Natural killer cell treated with Interleukin-12 subunit alpha and Interleukin-12 subunit beta and Interleukin-15 and Interleukin-18, amount 100 ng/mL, for 72 hours (primary cell): ENCODE measurements at regions not wholly inside any gene's neighbourhood (a gene's known extent, or its start where the extent isn't known, plus 50 kb on each side); places are given as distances from the start of the nearest gene placed in this dataset.
A peak's percentile ranks its signal among the peaks of the same experiment; 100 is the strongest.
"Not testable (repeated sequence)": the region's sequence is repeated elsewhere in the genome, so short reads cannot be mapped to it uniquely, and the experiment has no call there.

ENCODE experiments used
- ATAC-seq, 2 donors: fragments of 150-1000 bp; cut with Tn5 transposase in 1 of 2; sonication (Bioruptor Pico), chemical (Tn5 transposase) in 1 of 2; 2 replicates each; pipeline ENCODE4 v1.10.0; 2021
- DNase-seq: peaks from one replicate; pipeline ENCODE4 v3.0.0; 2022; ENCODE audit warnings: low spot score
- H3K27ac Mint-ChIP-seq, 2 donors: 1 replicate in 1 of 2; 2 replicates in 1 of 2; pipeline ENCODE4 v1.8.0; 2022; ENCODE audit warnings: mixed read lengths in 2 of 2, mild to moderate bottlenecking in 1 of 2, moderate library complexity in 1 of 2
- H3K27me3 Mint-ChIP-seq, 2 donors: 1 replicate in 1 of 2; 2 replicates in 1 of 2; pipeline ENCODE4 v1.8.0; 2022; ENCODE audit warnings: mixed read lengths in 2 of 2
- H3K36me3 Mint-ChIP-seq: one replicate; pipeline ENCODE4 v1.8.0; 2022; ENCODE audit warnings: mixed read lengths
- H3K4me1 Mint-ChIP-seq, 2 donors: 1 replicate in 1 of 2; 2 replicates in 1 of 2; pipeline ENCODE4 v1.8.0; 2022; ENCODE audit warnings: low read depth in 2 of 2, mixed read lengths in 2 of 2, mild to moderate bottlenecking in 1 of 2
- H3K4me3 Mint-ChIP-seq: one replicate; pipeline ENCODE4 v1.8.0; 2022; ENCODE audit warnings: mixed read lengths
- H3K9me3 Mint-ChIP-seq: 2 replicates; pipeline ENCODE4 v1.8.0; 2022; ENCODE audit warnings: mixed read lengths

DNA sequence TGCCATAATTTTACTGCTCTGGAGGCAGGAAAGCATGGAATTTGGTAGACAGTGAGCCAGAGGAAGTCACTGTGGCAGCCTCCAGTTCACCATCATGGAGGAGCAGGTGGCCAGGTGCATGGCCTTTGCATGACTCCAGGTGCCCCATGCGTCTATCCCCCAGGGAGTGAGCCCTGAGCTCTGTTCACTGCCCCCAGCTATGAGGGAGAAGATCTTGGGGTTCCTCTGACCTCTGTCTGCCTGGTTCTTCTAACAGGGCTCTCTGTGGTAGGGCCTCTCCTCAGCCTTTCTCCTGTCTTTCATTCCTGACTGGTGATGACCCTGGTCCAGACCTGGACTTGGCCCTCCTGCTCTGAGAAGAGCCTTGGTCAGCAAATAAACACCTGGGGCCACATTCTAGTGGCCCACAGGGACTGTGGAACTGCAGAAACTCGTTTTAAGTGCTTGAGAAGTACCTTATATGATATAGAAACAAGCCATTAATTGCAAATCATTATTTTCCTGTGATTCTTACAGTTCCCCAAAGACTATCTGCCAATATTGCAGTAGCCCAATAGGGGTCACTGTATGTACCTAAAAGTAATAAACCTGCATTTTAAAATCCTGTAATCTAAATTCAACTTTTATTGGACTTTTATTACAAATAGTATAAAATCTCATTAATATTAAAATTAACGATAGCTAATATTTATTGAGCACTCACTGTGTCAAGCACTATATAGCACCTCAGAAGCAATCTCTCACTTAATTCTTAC lies 120.0 kb upstream of the SYT13 start:
- H3K4me3 Mint-ChIP-seq: no peak overlapping the region
- DNase-seq: no peak
- no peaks in the 10 kb centered on the region for H3K36me3 Mint-ChIP-seq
- no peaks in the 10 kb centered on the region for H3K9me3 Mint-ChIP-seq
- H3K27ac Mint-ChIP-seq: no peak overlapping the region
- no peak for ATAC-seq
- H3K27me3 Mint-ChIP-seq: peaks cover 29 to 40% of the 10 kb centered on the region in 2 donors
- H3K4me1 Mint-ChIP-seq: no peaks in the 10 kb centered on the region

DNA sequence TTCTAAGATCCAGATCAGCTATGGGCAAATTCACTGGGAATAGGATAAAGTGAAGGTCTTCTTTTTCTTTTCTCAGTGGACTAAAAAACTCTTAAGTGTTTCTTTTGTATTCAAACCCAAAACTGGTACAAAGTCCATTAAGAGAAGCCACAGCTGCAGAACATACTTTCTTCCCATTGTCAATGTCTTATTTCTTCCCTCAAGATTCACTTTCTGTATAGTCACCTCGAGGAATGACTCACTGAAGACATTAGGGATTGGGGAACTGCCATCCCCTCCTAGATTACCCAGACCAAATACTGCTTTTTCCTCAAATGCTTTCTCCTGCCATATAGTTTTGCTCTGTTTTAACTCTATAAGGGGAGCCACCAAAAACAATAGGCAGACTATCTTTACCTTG lies 117.4 kb upstream of the SYT13 start:
- H3K36me3 Mint-ChIP-seq, H3K4me1 Mint-ChIP-seq, H3K9me3 Mint-ChIP-seq, ATAC-seq, H3K27ac Mint-ChIP-seq, H3K4me3 Mint-ChIP-seq, DNase-seq: not testable (repeated sequence)
- peaks cover 26 to 39% of the 10 kb centered on the region in 2 donors for H3K27me3 Mint-ChIP-seq

DNA sequence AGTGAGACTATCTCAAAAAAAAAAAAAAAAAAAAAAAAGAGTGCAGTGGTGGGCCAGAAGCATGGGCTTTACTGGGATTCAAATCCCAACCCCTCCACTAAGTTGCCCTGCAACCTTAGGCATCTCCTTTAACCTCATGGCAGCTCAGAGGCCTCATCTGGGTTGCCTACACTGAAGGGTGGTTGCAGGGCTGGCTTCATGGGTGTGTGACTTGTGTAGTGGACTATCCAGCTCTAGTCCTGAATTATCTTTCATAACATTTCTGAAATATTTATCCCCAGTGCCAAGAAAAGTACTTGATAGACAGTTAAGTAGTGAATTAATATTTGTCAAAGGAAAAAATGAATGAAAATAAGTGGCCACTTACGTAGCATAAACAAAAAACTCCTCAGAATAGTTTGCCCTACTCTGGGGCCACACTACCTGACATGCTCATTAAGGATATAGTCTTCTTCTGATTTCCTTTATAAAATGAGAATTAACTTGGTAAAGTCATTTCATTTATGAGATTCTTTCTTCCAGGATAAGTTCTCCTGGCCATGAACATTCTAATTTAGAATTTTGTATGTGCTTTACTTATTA lies 116.0 kb upstream of the SYT13 start:
- H3K9me3 Mint-ChIP-seq: no peaks in the 10 kb centered on the region
- no peak for ATAC-seq
- H3K27me3 Mint-ChIP-seq: peaks cover 20 to 29% of the 10 kb centered on the region in 2 donors
- no peaks in the 10 kb centered on the region for H3K4me1 Mint-ChIP-seq
- H3K36me3 Mint-ChIP-seq: no peaks in the 10 kb centered on the region
- DNase-seq: no peak
- H3K27ac Mint-ChIP-seq: no peak overlapping the region
- no peak overlapping the region for H3K4me3 Mint-ChIP-seq

DNA sequence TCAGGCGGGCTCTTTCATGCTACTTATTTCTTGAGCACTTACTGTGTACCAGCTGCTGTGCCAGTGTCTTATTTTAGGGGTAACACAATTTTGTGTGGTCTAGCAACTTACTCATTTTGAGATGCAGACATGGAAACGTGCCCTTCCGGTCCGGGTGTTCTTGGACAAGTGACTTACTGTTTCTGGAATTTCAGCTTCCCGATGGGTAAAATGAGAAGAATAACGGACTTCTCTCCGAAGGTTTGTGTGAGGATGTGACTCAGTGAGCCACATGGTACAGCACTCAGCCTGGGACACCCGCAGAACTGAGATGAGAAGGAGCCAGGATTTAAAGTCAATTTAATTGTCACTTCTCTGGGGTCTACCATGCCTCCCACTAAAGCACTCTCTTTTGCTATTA lies 114.5 kb upstream of the SYT13 start:
- Mint-ChIP-seq H3K27ac (no peak overlapping the region), H3K9me3 (no peaks in the 10 kb centered on the region), H3K36me3 (no peaks in the 10 kb centered on the region), H3K4me1 (no peaks in the 10 kb centered on the region), H3K4me3 (no peak overlapping the region), H3K27me3 (peaks cover 20 to 35% of the 10 kb centered on the region in 2 donors)
- DNase-seq (no peak), ATAC-seq (no peak)

DNA sequence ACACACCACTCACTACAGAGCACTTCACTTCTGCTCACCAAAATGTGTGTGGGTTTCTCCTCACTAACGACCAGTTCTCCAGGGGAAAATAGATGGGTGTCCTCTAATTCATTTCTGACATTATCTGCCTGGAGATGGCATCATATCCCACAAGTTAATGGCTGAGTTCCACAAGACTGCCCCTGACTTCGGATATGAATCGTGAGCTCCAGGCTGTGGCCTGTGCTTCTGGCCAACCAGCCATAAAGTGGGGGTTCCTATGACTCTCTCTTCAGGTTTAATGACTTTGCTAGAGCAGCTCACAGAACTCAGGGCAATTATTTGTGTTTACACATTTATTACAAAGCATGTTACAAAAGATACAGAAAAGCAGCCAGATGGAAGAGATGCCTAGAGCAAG lies 113.0 kb upstream of the SYT13 start:
- ATAC-seq: no peak
- no peaks in the 10 kb centered on the region for H3K9me3 Mint-ChIP-seq

DNA sequence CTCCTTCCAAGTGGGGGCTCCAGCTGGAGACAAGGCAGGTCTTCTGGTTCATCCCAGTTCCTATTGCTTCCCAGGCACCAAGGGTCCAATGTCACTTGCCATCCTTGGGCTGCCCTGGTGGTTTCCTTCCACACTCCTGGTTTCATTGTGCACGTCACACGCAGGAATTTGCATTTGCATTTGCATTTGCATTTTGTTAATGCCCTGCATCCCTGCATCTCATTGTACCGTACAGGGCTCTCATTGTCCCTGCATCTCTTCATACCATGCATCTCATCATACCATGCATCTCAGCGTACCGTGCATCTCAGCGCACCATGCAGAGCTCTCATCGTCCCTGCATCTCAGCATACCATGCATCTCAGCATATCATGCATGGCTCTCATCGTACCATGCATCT lies 112.2 kb upstream of the SYT13 start:
- Mint-ChIP-seq H3K9me3 (no peaks in the 10 kb centered on the region), H3K27me3 (peaks cover 18 to 23% of the 10 kb centered on the region in 2 donors), H3K36me3 (no peaks in the 10 kb centered on the region), H3K4me1 (no peaks in the 10 kb centered on the region), H3K4me3 (no peak overlapping the region), H3K27ac (no peak overlapping the region)
- ATAC-seq (no peak), DNase-seq (no peak)

More for the DNA sequence above, 113.0 kb upstream of the SYT13 start:
- no peak for DNase-seq
- no peaks in the 10 kb centered on the region for H3K36me3 Mint-ChIP-seq
- H3K4me3 Mint-ChIP-seq: no peak overlapping the region
- no peak overlapping the region for H3K27ac Mint-ChIP-seq
- H3K4me1 Mint-ChIP-seq: no peaks in the 10 kb centered on the region
- peaks cover 19 to 23% of the 10 kb centered on the region in 2 donors for H3K27me3 Mint-ChIP-seq

DNA sequence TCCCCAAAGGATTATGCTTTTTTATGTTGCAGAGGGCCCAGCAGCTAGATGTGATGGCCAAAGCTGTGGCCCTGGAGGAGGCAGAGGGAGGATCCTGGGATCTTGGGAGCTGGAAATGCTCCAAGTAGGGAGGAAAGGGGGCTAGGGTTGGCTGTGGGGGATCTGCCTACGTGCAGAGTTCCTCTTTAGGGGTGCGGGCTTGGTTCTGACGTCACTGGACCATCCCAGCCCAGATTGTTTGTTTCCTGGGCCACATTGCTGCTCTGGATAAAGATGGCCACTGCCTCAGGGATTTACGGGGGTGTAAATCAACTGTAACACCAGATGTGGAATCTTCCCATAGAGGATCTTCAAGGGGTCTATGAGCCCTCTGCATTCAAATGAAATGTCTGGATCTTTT lies 110.3 kb upstream of the SYT13 start:
- Mint-ChIP-seq H3K27ac (no peak overlapping the region), H3K4me3 (no peak overlapping the region), H3K9me3 (no peaks in the 10 kb centered on the region), H3K27me3 (peaks cover 18 to 23% of the 10 kb centered on the region in 2 donors), H3K4me1 (no peaks in the 10 kb centered on the region), H3K36me3 (no peaks in the 10 kb centered on the region)
- ATAC-seq (no peak), DNase-seq (no peak)

DNA sequence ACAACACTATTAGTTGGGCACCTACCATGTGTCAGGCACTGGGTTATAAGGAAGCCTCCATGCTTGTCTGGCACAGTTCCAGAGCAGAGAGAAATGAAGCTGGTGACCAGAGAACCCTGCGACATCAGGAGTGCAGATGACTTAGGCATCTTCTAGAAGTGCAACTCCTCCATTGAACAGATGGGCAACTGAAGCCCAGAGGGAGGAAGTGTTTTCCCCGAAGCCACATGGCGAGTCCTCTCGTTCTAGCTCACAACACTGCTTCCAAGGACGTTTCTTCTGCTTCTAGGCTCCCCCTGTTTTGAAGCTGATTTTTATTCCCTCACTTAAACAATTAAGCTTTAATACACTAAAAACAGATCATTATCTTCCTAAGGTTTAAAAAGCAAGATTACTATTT lies 109.8 kb upstream of the SYT13 start:
- H3K9me3 Mint-ChIP-seq: no peaks in the 10 kb centered on the region
- H3K4me3 Mint-ChIP-seq: no peak overlapping the region
- no peak overlapping the region for H3K27ac Mint-ChIP-seq
- no peaks in the 10 kb centered on the region for H3K4me1 Mint-ChIP-seq
- no peak for ATAC-seq
- no peaks in the 10 kb centered on the region for H3K36me3 Mint-ChIP-seq
- DNase-seq: no peak
- H3K27me3 Mint-ChIP-seq: peaks cover 18 to 23% of the 10 kb centered on the region in 2 donors

DNA sequence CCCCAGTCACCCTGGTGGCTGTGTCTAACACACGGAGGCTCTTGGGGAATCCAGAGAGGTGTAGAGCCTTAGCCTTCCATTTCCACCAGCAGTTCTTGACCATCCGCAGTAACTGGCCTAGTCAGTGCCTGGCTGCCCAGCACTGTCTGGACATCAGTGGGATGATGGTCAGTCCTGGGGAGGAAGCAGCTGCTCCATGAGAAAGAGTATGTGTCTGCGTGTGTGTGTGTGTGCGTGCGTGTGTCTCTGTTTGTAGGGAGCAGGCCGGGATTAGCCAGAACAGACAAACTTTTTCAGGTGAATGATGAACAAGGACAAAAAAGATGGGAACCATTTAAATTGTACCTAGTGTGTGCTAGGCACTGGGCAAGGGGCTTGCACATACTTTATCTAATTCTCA lies 109.3 kb upstream of the SYT13 start:
- Mint-ChIP-seq H3K27ac (no peak overlapping the region), H3K27me3 (peaks cover 18 to 23% of the 10 kb centered on the region in 2 donors), H3K9me3 (no peaks in the 10 kb centered on the region), H3K4me1 (no peaks in the 10 kb centered on the region), H3K36me3 (no peaks in the 10 kb centered on the region), H3K4me3 (no peak overlapping the region)
- ATAC-seq (no peak), DNase-seq (no peak)

DNA sequence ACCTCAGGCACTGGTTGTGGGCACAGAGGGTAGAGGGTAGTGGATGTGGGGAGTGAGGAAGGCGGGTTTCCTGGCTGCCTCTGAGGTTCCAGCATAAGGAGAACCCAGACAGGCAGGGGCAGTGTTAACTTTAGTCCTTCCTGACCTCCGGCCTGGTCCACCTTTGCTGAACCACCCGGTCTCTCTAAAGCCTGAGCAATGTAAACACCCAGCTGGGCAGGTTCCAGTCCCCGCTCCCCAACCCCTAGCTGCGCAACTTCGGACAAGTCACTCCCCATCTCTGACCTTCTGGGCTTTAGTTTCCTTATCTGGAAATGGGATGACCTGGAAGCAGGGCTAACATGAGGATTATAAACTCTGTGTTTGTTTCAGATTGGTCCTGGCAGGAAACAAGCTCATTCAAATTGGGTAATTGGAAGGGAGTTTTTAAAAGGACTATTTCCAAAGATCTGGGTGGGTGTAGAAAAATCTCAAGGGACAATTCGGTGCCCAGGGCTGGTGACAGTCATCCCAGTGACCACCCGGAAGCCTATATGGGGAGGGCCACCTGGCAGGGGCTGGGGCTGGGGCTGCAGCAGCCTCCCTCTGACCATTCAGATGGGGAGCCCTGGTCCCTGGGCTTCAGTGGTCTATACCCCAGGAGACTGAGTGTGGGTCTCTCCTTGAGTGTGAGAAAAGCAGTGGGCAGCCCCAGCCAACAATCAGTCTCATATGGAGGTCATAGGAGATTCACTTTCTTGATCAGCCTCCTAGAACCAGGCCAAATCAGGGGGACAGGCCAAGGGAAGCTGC lies 108.3 kb upstream of the SYT13 start:
- H3K27ac Mint-ChIP-seq: no peak overlapping the region
- peaks cover 16 to 21% of the 10 kb centered on the region in 2 donors for H3K27me3 Mint-ChIP-seq
- no peak overlapping the region for H3K4me3 Mint-ChIP-seq
- H3K36me3 Mint-ChIP-seq: no peaks in the 10 kb centered on the region
- no peaks in the 10 kb centered on the region for H3K4me1 Mint-ChIP-seq
- no peaks in the 10 kb centered on the region for H3K9me3 Mint-ChIP-seq
- peak in 1 of 2 donors; percentile 21 for ATAC-seq
- no peak for DNase-seq

DNA sequence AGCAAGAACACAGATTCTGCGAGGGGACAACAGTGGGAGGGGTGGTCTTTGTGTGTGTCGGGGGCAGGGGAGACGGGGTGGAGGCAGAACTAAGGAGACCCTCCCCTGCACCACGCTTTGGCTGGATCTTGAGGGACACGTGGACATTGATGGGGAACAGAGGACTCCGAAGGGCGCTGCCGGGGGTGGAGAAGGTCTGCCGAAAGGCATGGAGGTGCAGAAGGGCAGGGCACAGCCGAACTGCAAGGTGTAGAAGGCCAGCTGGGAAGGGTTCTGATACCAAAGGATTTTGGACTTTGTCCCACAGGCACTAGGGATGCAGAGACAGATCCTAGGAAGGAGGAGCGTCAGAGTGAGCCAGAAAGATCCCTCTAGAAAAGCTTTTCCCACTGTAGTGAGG lies 107.7 kb upstream of the SYT13 start:
- no peak overlapping the region for H3K27ac Mint-ChIP-seq
- no peaks in the 10 kb centered on the region for H3K4me1 Mint-ChIP-seq
- H3K27me3 Mint-ChIP-seq: peaks cover 10 to 20% of the 10 kb centered on the region in 2 donors
- H3K9me3 Mint-ChIP-seq: no peaks in the 10 kb centered on the region
- ATAC-seq: no peak
- H3K4me3 Mint-ChIP-seq: no peak overlapping the region
- no peak for DNase-seq
- H3K36me3 Mint-ChIP-seq: no peaks in the 10 kb centered on the region

DNA sequence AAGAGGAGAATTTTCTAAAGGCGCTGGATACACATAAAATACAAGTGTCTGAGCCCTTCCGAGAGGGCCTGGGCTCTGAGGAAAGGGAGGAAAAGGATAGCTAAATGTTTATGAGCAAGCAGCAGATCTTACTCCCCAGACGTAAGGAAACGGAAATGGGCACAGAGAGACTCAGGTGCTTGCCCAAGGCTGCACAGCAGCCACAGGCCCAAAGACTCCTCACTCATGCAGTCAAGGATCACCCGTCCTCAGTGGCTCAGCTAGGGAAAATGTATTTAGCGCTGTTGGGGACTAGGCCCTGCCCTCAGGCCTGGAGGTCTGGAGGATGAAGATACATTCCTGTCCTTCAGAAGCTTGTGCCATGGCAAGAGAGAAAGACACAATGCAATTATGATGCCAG lies 107.2 kb upstream of the SYT13 start:
- Mint-ChIP-seq H3K27ac (no peak overlapping the region), H3K9me3 (no peaks in the 10 kb centered on the region), H3K36me3 (no peaks in the 10 kb centered on the region), H3K4me3 (no peak overlapping the region), H3K27me3 (peaks cover 6 to 21% of the 10 kb centered on the region in 2 donors), H3K4me1 (no peaks in the 10 kb centered on the region)
- ATAC-seq (no peak), DNase-seq (no peak)

DNA sequence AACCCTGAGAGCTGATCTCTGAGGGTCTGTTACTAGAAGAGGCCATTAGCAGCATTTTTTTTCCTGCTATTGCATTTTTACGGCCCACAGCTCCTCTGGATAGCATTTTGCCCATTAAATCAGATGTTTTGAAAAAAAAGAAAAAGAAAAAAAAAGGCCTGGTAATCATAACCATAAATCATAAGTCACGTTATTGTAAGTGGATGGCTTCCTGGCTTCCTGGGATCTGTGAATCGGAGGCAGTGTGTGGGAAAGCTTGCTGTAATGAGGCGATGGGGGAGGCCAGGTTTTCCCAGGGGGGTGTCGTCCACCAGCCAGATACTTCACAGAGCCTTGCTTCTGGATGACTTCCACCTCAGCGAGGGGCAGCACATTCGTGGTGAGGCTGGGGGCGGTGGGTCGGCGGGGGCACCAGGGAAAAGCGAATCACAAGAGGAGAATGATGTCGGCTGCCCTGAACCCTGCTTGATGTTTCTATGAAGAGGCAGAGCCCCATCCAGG lies 106.5 kb upstream of the SYT13 start:
- DNase-seq: no peak
- peaks cover 6 to 23% of the 10 kb centered on the region in 2 donors for H3K27me3 Mint-ChIP-seq
- no peaks in the 10 kb centered on the region for H3K9me3 Mint-ChIP-seq
- no peaks in the 10 kb centered on the region for H3K36me3 Mint-ChIP-seq
- H3K27ac Mint-ChIP-seq: no peak overlapping the region
- ATAC-seq: no peak
- H3K4me1 Mint-ChIP-seq: no peaks in the 10 kb centered on the region
- H3K4me3 Mint-ChIP-seq: no peak overlapping the region

DNA sequence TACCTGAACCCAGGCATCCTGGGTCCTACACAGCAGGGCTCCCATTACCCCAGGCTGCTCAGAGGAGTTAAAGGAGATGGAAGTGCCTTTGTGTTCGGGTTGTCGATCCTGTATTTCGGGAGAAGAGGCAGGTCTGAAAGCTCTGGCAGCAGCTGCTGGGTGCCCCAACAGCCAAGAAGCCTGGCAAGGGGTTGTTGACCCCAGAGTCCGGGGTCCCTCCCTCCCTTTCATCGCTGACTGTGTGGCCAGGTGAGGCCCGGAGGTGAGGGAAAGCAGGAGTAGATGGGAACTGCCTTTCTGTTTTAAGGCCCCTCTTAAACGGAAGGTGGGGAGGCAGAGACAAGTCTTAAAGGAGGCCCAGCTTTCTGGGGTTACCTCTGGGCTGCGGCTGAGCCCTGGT lies 106.0 kb upstream of the SYT13 start:
- no peak for ATAC-seq
- Mint-ChIP-seq H3K27me3 (peaks cover 6 to 22% of the 10 kb centered on the region in 2 donors), H3K36me3 (no peaks in the 10 kb centered on the region), H3K27ac (no peak overlapping the region), H3K4me3 (no peak overlapping the region), H3K9me3 (no peaks in the 10 kb centered on the region), H3K4me1 (no peaks in the 10 kb centered on the region)
- DNase-seq: no peak
